BJ (cell line): ENCODE measurements at regions not wholly inside any gene's neighbourhood (a gene's known extent, or its start where the extent isn't known, plus 50 kb on each side); places are given as distances from the start of the nearest gene placed in this dataset.

Experiments
- CTCF ChIA-PET: fragments of 350-600 bp; formaldehyde crosslinking; extraction: SDS; loops from one replicate; lab custom pipeline; 2021; ENCODE audit warnings: antibody characterized with exemption, inconsistent platforms; lab: Yijun Ruan, JAX
- POLR2A ChIA-PET: fragments of 300-600 bp; sonication (Branson Sonifier 250); formaldehyde crosslinking; extraction: SDS; loops from one replicate; lab custom pipeline; 2021; ENCODE audit warnings: antibody characterized with exemption; lab: Charles Lee
- DNase-seq: peaks from one replicate; pipeline ENCODE4 v3.0.0-alpha.2; 2011; ENCODE audit warnings: low read depth
- H3K27me3 ChIP-seq: 2 replicates; pipeline ENCODE4 v1.6.0; 2011; ENCODE audit warnings: low read length; ENCODE audit not compliant: control insufficient read depth, insufficient read depth
- H3K36me3 ChIP-seq: 2 replicates; pipeline ENCODE4 v1.5.1; 2011; ENCODE audit warnings: low read length; ENCODE audit not compliant: control insufficient read depth, insufficient read depth
- H3K4me3 ChIP-seq: 2 replicates; pipeline ENCODE4 v1.5.1; 2011; ENCODE audit warnings: low read depth, mild to moderate bottlenecking, control low read depth, low read length
- TF ChIP-seq, protein P1 (sequence below): IDR thresholded peaks from 2 replicates; pipeline ENCODE4 v1.5.1; 2011; ENCODE audit warnings: low read depth, mild to moderate bottlenecking, control low read depth, inconsistent platforms, low read length, moderate library complexity; ENCODE audit not compliant: insufficient read depth

DNA sequence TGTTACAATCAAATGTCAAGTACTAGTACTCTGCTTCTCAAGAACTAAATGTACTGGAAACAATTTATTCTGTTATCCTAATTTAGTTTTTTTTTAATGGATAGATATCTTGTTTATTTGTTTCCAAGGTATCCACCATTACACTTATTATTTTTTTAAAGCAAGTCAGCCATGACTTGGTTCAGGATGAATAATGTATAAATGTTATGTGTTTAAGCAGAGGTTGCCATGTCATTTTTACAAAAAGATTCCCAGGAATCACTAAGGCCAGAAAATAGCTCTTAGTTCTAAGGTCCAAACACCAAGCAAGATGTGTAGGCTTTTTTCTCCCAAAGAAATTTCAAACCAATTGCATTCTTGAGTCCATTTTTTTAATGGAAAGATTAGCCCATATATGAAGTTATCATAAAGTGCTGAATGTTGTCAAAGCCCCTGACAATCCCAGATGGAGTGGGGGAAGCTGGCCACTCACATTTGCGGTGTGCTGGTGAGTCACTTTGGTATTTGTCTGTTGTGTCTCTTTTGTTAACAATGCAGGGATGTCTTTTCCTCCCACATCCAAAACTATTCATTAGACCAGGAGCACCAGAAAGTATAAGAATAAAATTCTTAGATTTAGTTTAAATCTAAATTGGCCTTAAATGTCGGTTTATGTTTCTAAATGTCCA, 158.9 kb downstream of the COL6A3 start:
- CTCF ChIA-PET: interaction anchor here (0.7 to 2.1 kb wide), 8 partner anchors 11 to 90 kb away, joined by 3 to 12 read pairs (median 4); no protein-coding TSS in a partner anchor
- Histone ChIP-seq H3K36me3 (no peaks in the 10 kb centered on the region), H3K27me3 (no peaks in the 10 kb centered on the region), H3K4me3 (no peak overlapping the region)
- TF ChIP-seq, protein P1, sequence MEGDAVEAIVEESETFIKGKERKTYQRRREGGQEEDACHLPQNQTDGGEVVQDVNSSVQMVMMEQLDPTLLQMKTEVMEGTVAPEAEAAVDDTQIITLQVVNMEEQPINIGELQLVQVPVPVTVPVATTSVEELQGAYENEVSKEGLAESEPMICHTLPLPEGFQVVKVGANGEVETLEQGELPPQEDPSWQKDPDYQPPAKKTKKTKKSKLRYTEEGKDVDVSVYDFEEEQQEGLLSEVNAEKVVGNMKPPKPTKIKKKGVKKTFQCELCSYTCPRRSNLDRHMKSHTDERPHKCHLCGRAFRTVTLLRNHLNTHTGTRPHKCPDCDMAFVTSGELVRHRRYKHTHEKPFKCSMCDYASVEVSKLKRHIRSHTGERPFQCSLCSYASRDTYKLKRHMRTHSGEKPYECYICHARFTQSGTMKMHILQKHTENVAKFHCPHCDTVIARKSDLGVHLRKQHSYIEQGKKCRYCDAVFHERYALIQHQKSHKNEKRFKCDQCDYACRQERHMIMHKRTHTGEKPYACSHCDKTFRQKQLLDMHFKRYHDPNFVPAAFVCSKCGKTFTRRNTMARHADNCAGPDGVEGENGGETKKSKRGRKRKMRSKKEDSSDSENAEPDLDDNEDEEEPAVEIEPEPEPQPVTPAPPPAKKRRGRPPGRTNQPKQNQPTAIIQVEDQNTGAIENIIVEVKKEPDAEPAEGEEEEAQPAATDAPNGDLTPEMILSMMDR: no peak
- DNase-seq: no peak
- POLR2A ChIA-PET: interaction anchor here (0.6 to 1.3 kb wide), 5 partner anchors 26 to 155 kb away, joined by 3 to 4 read pairs (median 3); no protein-coding TSS in a partner anchor

- H3K4me3 ChIP-seq: no peak overlapping the region
- no peaks in the 10 kb centered on the region for H3K27me3 ChIP-seq
- ChIA-PET CTCF (interaction anchor here (0.6 to 3.2 kb wide), 11 partner anchors 21 to 501 kb away, joined by 3 to 11 read pairs (median 3); no protein-coding TSS in a partner anchor), POLR2A (interaction anchor here (0.6 to 2.1 kb wide), 6 partner anchors 23 to 157 kb away, joined by 3 to 11 read pairs (median 4); partner anchors contain the start of gene COL6A3)
- TF ChIP-seq, protein P1: no peak
- H3K36me3 ChIP-seq: no peaks in the 10 kb centered on the region
- DNase-seq: peak; percentile 65
These were observed 157.1 kb downstream of the COL6A3 start for GRCh38 chr2:237256887-237257286.

- H3K27me3 ChIP-seq: no peaks in the 10 kb centered on the region
- TF ChIP-seq, protein P1: no peak
- ChIA-PET CTCF (interaction anchor here (0.6 to 3.2 kb wide), 16 partner anchors 11 to 500 kb away, joined by 3 to 11 read pairs (median 3); no protein-coding TSS in a partner anchor), POLR2A (interaction anchor here (0.6 to 2.1 kb wide), 10 partner anchors 19 to 413 kb away, joined by 3 to 11 read pairs (median 4); partner anchors contain the start of gene COL6A3)
- H3K4me3 ChIP-seq: no peak overlapping the region
- peak; percentile 63 for DNase-seq
- no peaks in the 10 kb centered on the region for H3K36me3 ChIP-seq
These were observed 156.5 kb downstream of the COL6A3 start for GRCh38 chr2:237257471-237257951.

DNA sequence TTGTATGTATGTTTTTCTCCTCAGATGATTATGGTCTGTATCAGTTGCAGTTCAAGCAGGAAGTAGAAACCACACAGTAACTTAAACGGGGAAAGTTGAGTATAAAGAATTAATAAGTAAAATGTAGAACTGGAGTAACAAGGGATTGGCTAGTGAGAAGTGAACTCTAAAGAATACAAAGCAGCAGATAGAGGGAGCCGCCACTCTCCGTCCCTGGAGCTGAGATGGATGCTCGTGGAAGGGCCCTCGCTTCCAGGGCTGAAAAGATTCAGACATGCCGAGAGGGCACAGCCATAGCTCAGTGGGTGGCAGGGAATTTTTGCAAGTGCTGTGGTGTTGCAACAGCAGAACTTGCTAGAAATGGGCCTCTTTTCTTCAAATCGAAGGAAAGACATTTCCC, 155.8 kb downstream of the COL6A3 start:
- no peaks in the 10 kb centered on the region for H3K27me3 ChIP-seq
- CTCF ChIA-PET: interaction anchor here (0.7 to 3.2 kb wide), 11 partner anchors 10 to 314 kb away, joined by 3 to 11 read pairs (median 3); no protein-coding TSS in a partner anchor
- POLR2A ChIA-PET: interaction anchor here (0.5 to 2.1 kb wide), 7 partner anchors 18 to 154 kb away, joined by 3 to 11 read pairs (median 5); no protein-coding TSS in a partner anchor
- H3K36me3 ChIP-seq: no peaks in the 10 kb centered on the region
- no peak for DNase-seq
- TF ChIP-seq, protein P1: peak; percentile 20; the same call in 1 of the 2 replicates
- no peak overlapping the region for H3K4me3 ChIP-seq

DNA sequence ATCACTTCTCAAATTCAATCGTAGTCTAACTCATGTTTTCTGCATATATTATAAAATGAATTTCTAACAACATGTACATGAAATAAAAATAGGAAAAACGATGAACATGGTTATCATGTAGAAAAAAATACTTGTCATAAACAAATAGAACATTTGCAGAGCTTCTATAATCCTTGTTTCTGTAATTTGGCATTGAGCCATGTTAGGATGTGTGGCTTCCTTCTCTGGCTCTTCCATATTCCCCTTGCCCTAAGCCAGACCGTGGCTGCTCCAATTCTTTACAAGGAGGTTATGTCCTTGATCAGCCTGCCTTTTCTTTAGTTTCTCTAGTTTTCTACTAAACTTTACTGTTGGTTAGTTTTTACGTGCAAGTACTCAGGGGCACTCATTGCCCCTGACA, 155.3 kb downstream of the COL6A3 start:
- CTCF ChIA-PET: interaction anchor here (0.9 to 3.2 kb wide), 6 partner anchors 21 to 313 kb away, joined by 3 to 11 read pairs (median 4); no protein-coding TSS in a partner anchor
- TF ChIP-seq, protein P1: no peak

More for the DNA sequence above, 155.3 kb downstream of the COL6A3 start:
- DNase-seq: no peak
- H3K27me3 ChIP-seq: no peaks in the 10 kb centered on the region
- no peaks in the 10 kb centered on the region for H3K36me3 ChIP-seq
- H3K4me3 ChIP-seq: no peak overlapping the region
- POLR2A ChIA-PET: interaction anchor here (0.5 to 1.7 kb wide), 4 partner anchors 17 to 153 kb away, joined by 3 to 5 read pairs (median 4); no protein-coding TSS in a partner anchor
